HCT116 (cell line): ENCODE measurements at regions not wholly inside any gene's neighbourhood (a gene's known extent, or its start where the extent isn't known, plus 50 kb on each side); places are given as distances from the start of the nearest gene placed in this dataset.

Experiments used
- CEBPB ChIP-seq: IDR thresholded peaks from 2 replicates; pipeline ENCODE4 v1.6.1; 2012; ENCODE audit warnings: low read depth
- CTCF ChIP-seq, 3 experiments: fragments of 200-600 bp in 1 of 3; sonication (generic) in 1 of 3; IDR thresholded peaks in 2 of 3; conservative IDR thresholded peaks in 1 of 3; 2 replicates each; pipeline ENCODE4 v1.5.1; 2012 to 2017; ENCODE audit warnings: low read depth in 2 of 3, low read length in 2 of 3, antibody characterized with exemption in 1 of 3, borderline replicate concordance in 1 of 3, control low read depth in 1 of 3, mild to moderate bottlenecking in 1 of 3, mixed read lengths in 1 of 3, mixed run types in 1 of 3, moderate library complexity in 1 of 3; ENCODE audit not compliant: insufficient read depth in 1 of 3
- EZH2phosphoT487 ChIP-seq: fragments of 200-600 bp; IDR thresholded peaks from 2 replicates; pipeline ENCODE4 v1.6.1; 2018; ENCODE audit warnings: antibody characterized with exemption, borderline replicate concordance
- JUND ChIP-seq: IDR thresholded peaks from 2 replicates; pipeline ENCODE4 v1.6.1; 2012
- POLR2A ChIP-seq: IDR thresholded peaks from 2 replicates; pipeline ENCODE4 v1.7.0; 2011; ENCODE audit warnings: borderline replicate concordance; ENCODE audit not compliant: insufficient read depth, insufficient read length; ENCODE audit errors: extremely low read depth
- REST ChIP-seq: IDR thresholded peaks from 2 replicates; pipeline ENCODE4 v1.6.1; 2012; ENCODE audit warnings: low read depth
- SIN3A ChIP-seq: IDR thresholded peaks from 2 replicates; pipeline ENCODE4 v1.6.1; 2012; ENCODE audit warnings: low read depth
- SRF ChIP-seq: IDR thresholded peaks from 2 replicates; pipeline ENCODE4 v1.6.1; 2012; ENCODE audit warnings: low read depth
- ZFX ChIP-seq: fragments of 450-650 bp; IDR thresholded peaks from 2 replicates; pipeline ENCODE4 v1.6.1; 2017
- ZNF274 ChIP-seq: fragments of 200-500 bp; sonication (Bioruptor generic); IDR thresholded peaks from 2 replicates; pipeline ENCODE4 v1.6.1; 2014; ENCODE audit warnings: mild to moderate bottlenecking, low read depth, low read length, inconsistent platforms

GRCh38 chr7:31254926-31255325, 85.6 kb downstream of the NEUROD6 start:
- TF ChIP-seq ZFX (no peak), CTCF (IDR thresholded peaks at IDR 0.05 in 2 of 3, conservative IDR thresholded peaks at IDR 0.05 in 1 of 3; ENCODE audit: borderline replicate concordance in 1 of 3, insufficient read depth in 1 of 3, low read depth in 2 of 3, low read length in 2 of 3) (no peak), REST (no peak), POLR2A (no peak), SIN3A (no peak), EZH2phosphoT487 (no peak), SRF (no peak), ZNF274 (no peak), CEBPB (no peak), JUND (no peak)
